ENCODE measurements at regions not wholly inside any gene's neighbourhood (a gene's known extent, or its start where the extent isn't known, plus 50 kb on each side); places are given as distances from the start of the nearest gene placed in this dataset.

DNA sequence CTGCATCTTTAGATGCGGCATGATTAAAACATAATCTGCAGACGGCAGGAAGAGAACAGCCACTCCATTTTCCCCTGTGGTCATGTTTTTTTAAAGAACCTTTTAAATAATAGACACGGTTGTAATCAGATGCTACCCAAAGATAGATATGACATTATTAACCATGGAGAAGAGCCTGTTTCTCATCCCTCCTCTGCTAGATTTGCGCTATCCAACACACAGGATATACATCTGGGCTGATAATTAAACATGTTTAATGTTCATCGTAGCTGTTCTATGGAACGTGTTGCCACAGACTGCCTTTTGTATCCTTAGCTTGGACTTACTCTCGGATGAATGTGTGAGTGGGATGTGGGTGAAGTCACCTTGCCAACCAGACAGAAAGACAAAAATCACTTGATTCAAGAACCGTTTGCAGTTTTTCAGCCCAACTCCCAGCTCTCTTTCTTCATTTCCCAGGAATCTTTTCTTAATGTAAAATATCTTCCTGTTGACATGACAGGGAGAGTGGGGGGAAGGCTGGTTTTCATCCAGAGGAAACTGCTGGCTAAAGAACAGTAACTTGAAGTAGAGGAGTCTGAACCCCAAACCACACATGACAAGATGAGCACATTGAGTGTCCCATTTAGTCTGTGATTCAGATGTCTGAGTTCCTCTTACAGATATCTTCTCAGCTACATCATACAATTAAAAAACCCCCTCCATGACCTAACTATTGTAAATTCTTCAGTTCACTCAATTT lies 118.6 kb upstream of the PRICKLE2 start:
- H3K27me3 ChIP-seq (ENCODE audit: control insufficient read depth, insufficient read depth, low read length): no peaks in the 10 kb centered on the region
- no peak overlapping the region for H3K4me3 ChIP-seq (ENCODE audit: low read depth, low read length)
- H3K9ac ChIP-seq (ENCODE audit: low read depth, low read length): peak overlapping the region; percentile 26; the same call in 1 of the 2 replicates
- H3K9me3 ChIP-seq (ENCODE audit: control insufficient read depth, insufficient read depth, low read length): no peaks in the 10 kb centered on the region
- peak overlapping the region; percentile 95 for H3K27ac ChIP-seq (ENCODE audit: low read depth, low read length)
- H3K36me3 ChIP-seq (ENCODE audit: control insufficient read depth, insufficient read depth, low read length): no peaks in the 10 kb centered on the region
- peaks cover 50% of the 10 kb centered on the region for H3K4me1 ChIP-seq (ENCODE audit: control insufficient read depth, insufficient read depth, low read length)

GRCh38 chr3:64342940-64343688 lies 117.8 kb upstream of the PRICKLE2 start:
- no peak overlapping the region for H3K9ac ChIP-seq (ENCODE audit: low read depth, low read length)
- H3K27ac ChIP-seq (ENCODE audit: low read depth, low read length): peak overlapping the region; percentile 95
- no peaks in the 10 kb centered on the region for H3K9me3 ChIP-seq (ENCODE audit: control insufficient read depth, insufficient read depth, low read length)
- peaks cover 50% of the 10 kb centered on the region for H3K4me1 ChIP-seq (ENCODE audit: control insufficient read depth, insufficient read depth, low read length)
- no peaks in the 10 kb centered on the region for H3K27me3 ChIP-seq (ENCODE audit: control insufficient read depth, insufficient read depth, low read length)
- no peaks in the 10 kb centered on the region for H3K36me3 ChIP-seq (ENCODE audit: control insufficient read depth, insufficient read depth, low read length)
- no peak overlapping the region; the same call in 1 of the 2 replicates for H3K4me3 ChIP-seq (ENCODE audit: low read depth, low read length)

GRCh38 chr3:64341296-64341695 lies 116.0 kb upstream of the PRICKLE2 start:
- H3K4me3 ChIP-seq (ENCODE audit: low read depth, low read length): no peak overlapping the region
- peaks cover 50% of the 10 kb centered on the region for H3K4me1 ChIP-seq (ENCODE audit: control insufficient read depth, insufficient read depth, low read length)
- no peaks in the 10 kb centered on the region for H3K9me3 ChIP-seq (ENCODE audit: control insufficient read depth, insufficient read depth, low read length)
- H3K27me3 ChIP-seq (ENCODE audit: control insufficient read depth, insufficient read depth, low read length): no peaks in the 10 kb centered on the region
- no peak overlapping the region for H3K9ac ChIP-seq (ENCODE audit: low read depth, low read length)
- H3K36me3 ChIP-seq (ENCODE audit: control insufficient read depth, insufficient read depth, low read length): no peaks in the 10 kb centered on the region
- peak overlapping the region; percentile 85 for H3K27ac ChIP-seq (ENCODE audit: low read depth, low read length)

DNA sequence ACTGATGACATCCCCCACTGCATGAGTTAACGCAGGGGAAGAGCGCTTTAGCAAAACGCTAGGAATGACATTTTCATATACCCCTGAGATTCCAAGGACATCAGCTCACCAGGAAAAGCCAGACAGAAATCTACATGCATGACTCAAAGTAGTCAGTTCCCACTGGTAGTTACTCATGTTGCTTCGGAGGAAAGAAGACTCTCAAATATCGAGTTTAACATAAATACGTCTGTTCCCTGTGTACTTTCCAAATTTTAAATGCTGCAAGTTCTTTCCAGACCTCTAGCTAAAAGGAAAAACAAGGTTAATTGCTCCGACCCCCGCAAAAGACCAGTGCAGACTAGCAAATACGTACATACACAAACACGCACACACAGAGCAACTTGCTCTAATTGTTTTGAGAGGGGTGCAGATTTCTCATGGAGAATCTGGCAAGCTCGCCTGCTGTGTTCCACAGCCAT lies 115.4 kb upstream of the PRICKLE2 start:
- H3K4me3 ChIP-seq (ENCODE audit: low read depth, low read length): no peak overlapping the region
- no peak overlapping the region for H3K9ac ChIP-seq (ENCODE audit: low read depth, low read length)
- H3K27me3 ChIP-seq (ENCODE audit: control insufficient read depth, insufficient read depth, low read length): no peaks in the 10 kb centered on the region
- H3K4me1 ChIP-seq (ENCODE audit: control insufficient read depth, insufficient read depth, low read length): peaks cover 50% of the 10 kb centered on the region
- H3K9me3 ChIP-seq (ENCODE audit: control insufficient read depth, insufficient read depth, low read length): no peaks in the 10 kb centered on the region
- H3K36me3 ChIP-seq (ENCODE audit: control insufficient read depth, insufficient read depth, low read length): no peaks in the 10 kb centered on the region
- peak overlapping the region; percentile 85 for H3K27ac ChIP-seq (ENCODE audit: low read depth, low read length)

- Histone ChIP-seq H3K27ac (ENCODE audit: low read depth, low read length) (no peak overlapping the region), H3K9me3 (ENCODE audit: control insufficient read depth, insufficient read depth, low read length) (no peaks in the 10 kb centered on the region), H3K9ac (ENCODE audit: low read depth, low read length) (no peak overlapping the region), H3K4me3 (ENCODE audit: low read depth, low read length) (no peak overlapping the region), H3K4me1 (ENCODE audit: control insufficient read depth, insufficient read depth, low read length) (peaks cover 13% of the 10 kb centered on the region; the same call in 1 of the 2 replicates), H3K36me3 (ENCODE audit: control insufficient read depth, insufficient read depth, low read length) (no peaks in the 10 kb centered on the region), H3K27me3 (ENCODE audit: control insufficient read depth, insufficient read depth, low read length) (no peaks in the 10 kb centered on the region)
Measured at GRCh38 chr3:64336488-64336887, 111.2 kb upstream of the PRICKLE2 start.

- H3K4me1 ChIP-seq (ENCODE audit: control insufficient read depth, insufficient read depth, low read length): no peaks in the 10 kb centered on the region
- H3K27me3 ChIP-seq (ENCODE audit: control insufficient read depth, insufficient read depth, low read length): no peaks in the 10 kb centered on the region
- H3K4me3 ChIP-seq (ENCODE audit: low read depth, low read length): no peak overlapping the region
- no peaks in the 10 kb centered on the region for H3K36me3 ChIP-seq (ENCODE audit: control insufficient read depth, insufficient read depth, low read length)
- no peak overlapping the region for H3K27ac ChIP-seq (ENCODE audit: low read depth, low read length)
- no peaks in the 10 kb centered on the region for H3K9me3 ChIP-seq (ENCODE audit: control insufficient read depth, insufficient read depth, low read length)
- H3K9ac ChIP-seq (ENCODE audit: low read depth, low read length): no peak overlapping the region
Measured at GRCh38 chr3:64332459-64333350, 107.4 kb upstream of the PRICKLE2 start.

DNA sequence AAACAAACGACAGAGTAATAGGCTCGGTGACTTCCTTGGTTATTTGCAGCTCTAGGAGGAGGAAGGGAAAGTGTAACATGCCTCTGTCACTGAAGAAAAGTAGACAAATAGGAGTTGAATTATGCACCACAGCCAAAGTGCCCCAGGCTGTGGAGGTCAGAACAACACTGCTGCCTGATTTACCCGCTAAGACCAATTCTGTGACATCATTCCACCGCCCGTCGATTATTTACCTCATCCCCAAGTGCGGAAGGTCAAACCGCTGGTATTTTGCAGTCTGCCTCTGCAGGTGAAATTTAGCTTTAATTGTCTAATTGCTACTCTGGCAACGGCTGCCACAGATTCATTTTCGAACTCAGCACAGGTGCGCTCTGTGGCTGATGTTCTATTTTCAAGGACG lies 106.3 kb upstream of the PRICKLE2 start:
- no peak overlapping the region for H3K27ac ChIP-seq (ENCODE audit: low read depth, low read length)
- H3K36me3 ChIP-seq (ENCODE audit: control insufficient read depth, insufficient read depth, low read length): no peaks in the 10 kb centered on the region
- no peaks in the 10 kb centered on the region for H3K4me1 ChIP-seq (ENCODE audit: control insufficient read depth, insufficient read depth, low read length)
- no peak overlapping the region for H3K9ac ChIP-seq (ENCODE audit: low read depth, low read length)
- no peak overlapping the region for H3K4me3 ChIP-seq (ENCODE audit: low read depth, low read length)
- no peaks in the 10 kb centered on the region for H3K27me3 ChIP-seq (ENCODE audit: control insufficient read depth, insufficient read depth, low read length)
- H3K9me3 ChIP-seq (ENCODE audit: control insufficient read depth, insufficient read depth, low read length): no peaks in the 10 kb centered on the region

- Histone ChIP-seq H3K36me3 (ENCODE audit: control insufficient read depth, insufficient read depth, low read length) (no peaks in the 10 kb centered on the region), H3K9ac (ENCODE audit: low read depth, low read length) (no peak overlapping the region), H3K9me3 (ENCODE audit: control insufficient read depth, insufficient read depth, low read length) (no peaks in the 10 kb centered on the region), H3K27ac (ENCODE audit: low read depth, low read length) (no peak overlapping the region), H3K27me3 (ENCODE audit: control insufficient read depth, insufficient read depth, low read length) (no peaks in the 10 kb centered on the region), H3K4me3 (ENCODE audit: low read depth, low read length) (no peak overlapping the region), H3K4me1 (ENCODE audit: control insufficient read depth, insufficient read depth, low read length) (no peaks in the 10 kb centered on the region)
Measured at GRCh38 chr3:64329037-64329436, 103.8 kb upstream of the PRICKLE2 start.

- H3K27me3 ChIP-seq (ENCODE audit: control insufficient read depth, insufficient read depth, low read length): no peaks in the 10 kb centered on the region
- H3K27ac ChIP-seq (ENCODE audit: low read depth, low read length): no peak overlapping the region
- no peak overlapping the region for H3K9ac ChIP-seq (ENCODE audit: low read depth, low read length)
- no peaks in the 10 kb centered on the region for H3K9me3 ChIP-seq (ENCODE audit: control insufficient read depth, insufficient read depth, low read length)
- H3K36me3 ChIP-seq (ENCODE audit: control insufficient read depth, insufficient read depth, low read length): no peaks in the 10 kb centered on the region
- H3K4me3 ChIP-seq (ENCODE audit: low read depth, low read length): no peak overlapping the region
- no peaks in the 10 kb centered on the region for H3K4me1 ChIP-seq (ENCODE audit: control insufficient read depth, insufficient read depth, low read length)
Measured at GRCh38 chr3:64327100-64327804, 102.0 kb upstream of the PRICKLE2 start.

DNA sequence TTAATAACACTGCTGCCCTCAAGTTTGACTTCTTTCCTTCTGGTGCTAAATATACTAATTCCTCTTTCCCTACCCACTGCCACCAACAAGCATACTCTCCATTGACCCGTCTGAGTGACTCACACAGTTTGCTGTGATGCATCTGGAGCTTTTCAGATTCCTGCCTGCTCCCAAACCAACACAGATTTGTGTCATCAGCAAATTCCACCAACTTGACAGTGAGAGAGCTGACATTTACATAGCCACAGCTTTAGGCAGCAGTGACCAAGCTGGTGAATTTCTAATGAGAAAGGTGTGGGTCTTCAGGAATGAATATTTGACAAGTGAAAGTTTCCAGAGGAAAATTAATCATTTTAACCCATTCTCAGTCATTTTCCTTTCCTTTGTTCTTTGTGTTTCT lies 96.5 kb upstream of the PRICKLE2 start:
- Histone ChIP-seq H3K36me3 (ENCODE audit: control insufficient read depth, insufficient read depth, low read length) (no peaks in the 10 kb centered on the region), H3K27ac (ENCODE audit: low read depth, low read length) (peak overlapping the region; percentile 37), H3K27me3 (ENCODE audit: control insufficient read depth, insufficient read depth, low read length) (no peaks in the 10 kb centered on the region), H3K4me1 (ENCODE audit: control insufficient read depth, insufficient read depth, low read length) (peaks cover 7% of the 10 kb centered on the region; the same call in 1 of the 2 replicates), H3K9me3 (ENCODE audit: control insufficient read depth, insufficient read depth, low read length) (no peaks in the 10 kb centered on the region), H3K9ac (ENCODE audit: low read depth, low read length) (no peak overlapping the region), H3K4me3 (ENCODE audit: low read depth, low read length) (no peak overlapping the region)
